ENCODE measurements at regions not wholly inside any gene's neighbourhood (a gene's known extent, or its start where the extent isn't known, plus 50 kb on each side); places are given as distances from the start of the nearest gene placed in this dataset.

DNA sequence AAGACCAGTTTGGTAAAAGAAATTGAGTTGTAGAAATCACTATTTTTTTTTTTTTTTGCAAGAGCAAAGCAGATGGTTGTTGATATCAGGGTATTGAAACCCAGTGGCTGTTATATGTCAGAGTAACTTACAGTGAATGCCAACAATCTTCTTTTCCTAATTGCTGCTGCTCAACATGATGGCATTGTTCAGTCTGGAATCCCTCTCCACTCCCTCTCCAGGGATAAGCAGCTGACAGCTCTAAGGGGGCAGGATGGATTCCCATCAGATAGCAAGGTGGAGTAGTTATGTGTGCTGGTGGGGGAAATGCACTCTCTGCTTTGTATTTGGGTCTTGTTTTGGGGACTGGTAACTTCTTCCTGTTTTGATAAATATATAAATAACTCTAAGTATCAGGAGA lies 200.0 kb downstream of the PIK3C3 start:
- TF ChIP-seq, protein P1, sequence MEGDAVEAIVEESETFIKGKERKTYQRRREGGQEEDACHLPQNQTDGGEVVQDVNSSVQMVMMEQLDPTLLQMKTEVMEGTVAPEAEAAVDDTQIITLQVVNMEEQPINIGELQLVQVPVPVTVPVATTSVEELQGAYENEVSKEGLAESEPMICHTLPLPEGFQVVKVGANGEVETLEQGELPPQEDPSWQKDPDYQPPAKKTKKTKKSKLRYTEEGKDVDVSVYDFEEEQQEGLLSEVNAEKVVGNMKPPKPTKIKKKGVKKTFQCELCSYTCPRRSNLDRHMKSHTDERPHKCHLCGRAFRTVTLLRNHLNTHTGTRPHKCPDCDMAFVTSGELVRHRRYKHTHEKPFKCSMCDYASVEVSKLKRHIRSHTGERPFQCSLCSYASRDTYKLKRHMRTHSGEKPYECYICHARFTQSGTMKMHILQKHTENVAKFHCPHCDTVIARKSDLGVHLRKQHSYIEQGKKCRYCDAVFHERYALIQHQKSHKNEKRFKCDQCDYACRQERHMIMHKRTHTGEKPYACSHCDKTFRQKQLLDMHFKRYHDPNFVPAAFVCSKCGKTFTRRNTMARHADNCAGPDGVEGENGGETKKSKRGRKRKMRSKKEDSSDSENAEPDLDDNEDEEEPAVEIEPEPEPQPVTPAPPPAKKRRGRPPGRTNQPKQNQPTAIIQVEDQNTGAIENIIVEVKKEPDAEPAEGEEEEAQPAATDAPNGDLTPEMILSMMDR (IDR thresholded peaks at IDR 0.05): no peak
- no peak for TF ChIP-seq POLR2AphosphoS5 (IDR thresholded peaks at IDR 0.05)
